ENCODE measurements at regions not wholly inside any gene's neighbourhood (a gene's known extent, or its start where the extent isn't known, plus 50 kb on each side); places are given as distances from the start of the nearest gene placed in this dataset.
A peak's percentile ranks its signal among the peaks of the same experiment; 100 is the strongest.

DNA sequence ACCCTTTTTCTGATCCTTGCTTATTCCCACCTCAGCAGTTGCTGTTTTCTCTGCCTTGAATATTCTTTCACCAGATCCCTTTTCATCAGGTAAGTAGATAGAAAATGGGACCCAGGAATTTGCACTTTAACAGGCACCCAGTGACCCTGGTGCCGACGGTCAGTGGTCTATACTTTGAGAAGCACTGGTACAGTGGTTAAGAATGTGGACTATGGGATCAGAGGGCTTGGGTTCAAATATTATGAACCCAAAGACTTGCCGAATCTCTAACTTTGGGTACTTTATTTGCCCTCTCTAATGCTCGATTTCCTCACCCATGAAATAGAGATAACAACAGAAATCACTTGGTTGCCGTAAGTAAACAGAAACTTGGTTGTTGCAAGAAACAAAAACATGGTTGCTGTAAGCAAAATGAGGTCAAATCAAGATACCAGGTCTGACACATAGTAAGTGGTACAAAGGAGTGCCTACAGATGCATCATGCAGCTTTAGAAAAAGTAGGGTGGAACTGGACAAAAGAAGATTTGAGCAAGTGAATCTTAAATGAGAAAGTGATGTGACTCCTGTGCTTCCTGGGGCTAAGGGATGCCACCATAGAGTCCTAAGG is 69.5 kb upstream of the GLS start:
- no peak for DNase-seq

DNA sequence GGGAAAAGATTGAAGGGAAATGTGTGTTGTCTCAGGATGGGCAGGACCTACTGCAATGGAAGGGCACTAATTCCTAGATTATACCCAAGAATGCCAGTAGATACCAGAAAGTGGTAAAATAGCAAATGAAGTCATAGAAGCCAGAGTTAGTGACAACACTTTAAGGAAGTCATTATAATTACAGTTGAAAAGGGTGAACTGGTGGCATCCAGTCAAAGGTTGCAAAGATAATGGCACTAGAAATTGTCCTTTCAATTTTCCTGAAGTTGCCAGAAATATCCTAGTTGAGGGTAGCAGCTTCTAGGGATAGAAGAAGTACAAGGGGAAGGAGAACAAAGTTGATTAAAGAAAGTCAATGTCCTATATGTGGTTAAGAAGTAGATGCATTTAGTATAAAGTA is 68.8 kb upstream of the GLS start:
- no peak for DNase-seq

GRCh38 chr2:190812506-190813294 is 67.9 kb upstream of the GLS start:
- DNase-seq = no peak

DNA sequence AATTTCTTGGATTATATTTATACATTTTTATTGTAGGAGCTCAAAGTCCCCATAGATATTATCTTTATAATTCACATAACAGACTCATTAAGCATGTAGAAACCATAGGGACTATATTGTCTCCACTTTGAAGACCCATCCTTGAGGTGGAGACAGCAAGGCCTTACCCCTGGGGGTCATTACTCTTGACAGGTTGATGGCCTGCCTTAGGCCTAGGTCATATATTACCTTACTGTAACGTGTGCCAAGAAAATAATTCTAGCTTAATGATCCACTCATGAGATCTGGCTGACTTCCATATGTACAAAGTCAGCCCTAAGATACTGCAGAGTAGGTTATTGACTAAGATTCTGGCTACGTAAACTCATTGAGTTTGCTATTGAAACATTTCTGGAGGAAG is 65.4 kb upstream of the GLS start:
- DNase-seq = peak; percentile 87

GRCh38 chr2:190817082-190817481 is 63.5 kb upstream of the GLS start:
- no peak for DNase-seq

DNA sequence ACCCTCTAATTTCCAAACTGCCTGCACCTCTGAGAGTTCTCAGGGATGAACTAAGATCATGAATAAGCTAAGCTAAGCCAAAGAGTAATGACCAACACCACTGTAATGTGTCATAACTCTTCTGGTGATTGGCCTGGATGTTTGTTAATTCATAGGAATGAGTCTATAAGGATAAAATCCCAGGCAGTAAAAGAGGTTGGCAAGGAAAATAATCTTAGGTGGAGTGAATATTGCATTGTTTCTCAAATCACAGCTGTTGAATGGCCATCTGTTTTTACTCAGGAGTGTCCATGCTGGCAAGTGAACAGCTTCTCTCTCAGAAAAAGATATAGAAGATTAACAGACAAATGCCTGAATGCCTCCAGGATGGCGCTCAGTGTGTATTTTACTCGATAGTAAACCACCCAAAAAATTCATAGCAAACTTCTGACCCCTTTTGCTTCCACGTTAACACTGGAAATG is 60.8 kb upstream of the GLS start:
- no peak for DNase-seq

DNA sequence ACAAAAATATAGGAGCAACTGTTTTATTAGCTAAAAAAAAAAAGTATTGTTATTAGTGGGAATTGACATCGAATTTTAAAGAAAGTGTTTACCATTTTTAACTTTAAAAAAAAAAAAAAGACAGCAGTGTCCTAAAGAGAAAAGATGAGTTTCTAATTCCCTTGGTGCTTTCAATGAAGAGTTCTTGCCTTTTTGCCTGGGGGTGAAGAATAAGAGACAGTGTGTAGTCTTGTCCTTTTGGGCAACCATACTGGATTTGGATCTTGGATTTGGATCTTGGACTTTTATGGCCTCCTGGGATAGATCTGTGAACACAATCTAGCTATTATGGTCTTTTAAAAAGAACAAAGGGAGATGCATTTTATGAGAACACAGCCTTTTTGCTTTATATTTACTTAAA is 60.2 kb upstream of the GLS start:
- DNase-seq = no peak

GRCh38 chr2:190822043-190822442 is 58.6 kb upstream of the GLS start:
- DNase-seq = no peak

GRCh38 chr2:190827720-190828119 is 52.9 kb upstream of the GLS start:
- DNase-seq = no peak

GRCh38 chr2:190829642-190830041 is 51.0 kb upstream of the GLS start:
- DNase-seq = no peak

Data from NCI-H1105 treated with DMSO at 0.1 percent for 48 hours (cell line).